ENCODE measurements at regions not wholly inside any gene's neighbourhood (a gene's known extent, or its start where the extent isn't known, plus 50 kb on each side); places are given as distances from the start of the nearest gene placed in this dataset.

GRCh38 chr11:96760815-96761214 is 371.0 kb downstream of the JRKL start:
- no peaks in the 10 kb centered on the region for H3K4me1 ChIP-seq (ENCODE audit: control insufficient read depth in 2 of 2, insufficient read depth in 2 of 2, low read length in 2 of 2)
- no peak overlapping the region for H3K9ac ChIP-seq (ENCODE audit: low read length)
- H3K4me1 Mint-ChIP-seq, result no peaks in the 10 kb centered on the region
- H3K79me2 ChIP-seq (ENCODE audit: control insufficient read depth, insufficient read depth, low read length), result no peaks in the 10 kb centered on the region
- ChIA-PET CTCF (no interaction called here), POLR2A (no interaction called here)
- no peaks in the 10 kb centered on the region for H3K27me3 Mint-ChIP-seq
- no peaks in the 10 kb centered on the region for H3K36me3 ChIP-seq (replicated peaks in 1 of 2; ENCODE audit: control extremely low read depth in 1 of 2, control insufficient read depth in 1 of 2, extremely low read depth in 1 of 2, insufficient read depth in 2 of 2, low read length in 1 of 2)
- no peak for TF ChIP-seq CTCF (IDR thresholded peaks at IDR 0.05)
- no peak for TF ChIP-seq EZH2 (IDR thresholded peaks at IDR 0.05; ENCODE audit: borderline replicate concordance, insufficient read depth, low read depth, low read length, poor library complexity, severe bottlenecking)
- no peak overlapping the region for H2AFZ ChIP-seq (ENCODE audit: insufficient read depth, low read depth, low read length, poor library complexity, severe bottlenecking)
- H3K4me3 Mint-ChIP-seq, result no peak overlapping the region
- H3K9me3 ChIP-seq (ENCODE audit: control extremely low read depth in 1 of 3, control insufficient read depth in 2 of 3, insufficient read depth in 1 of 3, low read length in 2 of 3), result peaks cover 0 to under 1% (median 0%) of the 10 kb centered on the region in 3 donors
- H3K4me3 ChIP-seq (ENCODE audit: control extremely low read depth in 1 of 5, extremely low read depth in 1 of 5, insufficient read depth in 1 of 5, low read depth in 2 of 5, low read length in 4 of 5), result no peak overlapping the region
- H3K27me3 ChIP-seq (replicated peaks in 1 of 4; ENCODE audit: control extremely low read depth in 1 of 4, control insufficient read depth in 3 of 4, insufficient read depth in 4 of 4, low read length in 3 of 4), result no peaks in the 10 kb centered on the region
- H3K27ac Mint-ChIP-seq, result no peak overlapping the region
- no peak overlapping the region for H3K4me2 ChIP-seq (replicated peaks; ENCODE audit: low read depth, low read length, poor library complexity, severe bottlenecking)
- ATAC-seq (ENCODE audit: low read depth) (no peak), DNase-seq (no peak)
- H3K27ac ChIP-seq (ENCODE audit: low read length in 2 of 2), result no peak overlapping the region
- H3K9me3 Mint-ChIP-seq (ENCODE audit: insufficient read depth), result no peaks in the 10 kb centered on the region
- intact Hi-C loops (cut with micrococcal nuclease), result no loop called here
- H4K20me1 ChIP-seq (ENCODE audit: control insufficient read depth, insufficient read depth, low read length, poor library complexity, severe bottlenecking), result no peaks in the 10 kb centered on the region

- no peaks in the 10 kb centered on the region for H3K79me2 ChIP-seq (ENCODE audit: control insufficient read depth, insufficient read depth, low read length)
- no peaks in the 10 kb centered on the region for H4K20me1 ChIP-seq (ENCODE audit: control insufficient read depth, insufficient read depth, low read length, poor library complexity, severe bottlenecking)
- intact Hi-C loops (cut with micrococcal nuclease), result no loop called here
- H2AFZ ChIP-seq (ENCODE audit: insufficient read depth, low read depth, low read length, poor library complexity, severe bottlenecking), result no peak overlapping the region
- CTCF ChIA-PET, result no interaction called here
- H3K9me3 ChIP-seq (ENCODE audit: control extremely low read depth in 1 of 3, control insufficient read depth in 2 of 3, insufficient read depth in 1 of 3, low read length in 2 of 3), result no peaks in the 10 kb centered on the region
- no peak overlapping the region for H3K4me2 ChIP-seq (replicated peaks; ENCODE audit: low read depth, low read length, poor library complexity, severe bottlenecking)
- no peaks in the 10 kb centered on the region for H3K4me1 Mint-ChIP-seq
- no peak overlapping the region for H3K4me3 Mint-ChIP-seq
- DNase-seq (no peak), ATAC-seq (ENCODE audit: low read depth) (no peak)
- POLR2A ChIA-PET, result no interaction called here
- no peak overlapping the region for H3K4me3 ChIP-seq (ENCODE audit: control extremely low read depth in 1 of 5, extremely low read depth in 1 of 5, insufficient read depth in 1 of 5, low read depth in 2 of 5, low read length in 4 of 5)
- no peak overlapping the region for H3K9ac ChIP-seq (ENCODE audit: low read length)
- H3K36me3 ChIP-seq (replicated peaks in 1 of 2; ENCODE audit: control extremely low read depth in 1 of 2, control insufficient read depth in 1 of 2, extremely low read depth in 1 of 2, insufficient read depth in 2 of 2, low read length in 1 of 2), result no peaks in the 10 kb centered on the region
- TF ChIP-seq CTCF (IDR thresholded peaks at IDR 0.05) (no peak), EZH2 (IDR thresholded peaks at IDR 0.05; ENCODE audit: borderline replicate concordance, insufficient read depth, low read depth, low read length, poor library complexity, severe bottlenecking) (no peak)
- H3K27ac ChIP-seq (ENCODE audit: low read length in 2 of 2), result no peak overlapping the region
- H3K27me3 ChIP-seq (replicated peaks in 1 of 4; ENCODE audit: control extremely low read depth in 1 of 4, control insufficient read depth in 3 of 4, insufficient read depth in 4 of 4, low read length in 3 of 4), result no peaks in the 10 kb centered on the region
- peaks cover 2% of the 10 kb centered on the region for H3K9me3 Mint-ChIP-seq (ENCODE audit: insufficient read depth)
- H3K4me1 ChIP-seq (ENCODE audit: control insufficient read depth in 2 of 2, insufficient read depth in 2 of 2, low read length in 2 of 2), result no peaks in the 10 kb centered on the region
- WGBS (ENCODE audit: insufficient coverage), result no CpG with 5 or more reads among the region's 1 CpG
- no peaks in the 10 kb centered on the region for H3K27me3 Mint-ChIP-seq
- no peak overlapping the region for H3K27ac Mint-ChIP-seq
Measured at GRCh38 chr11:96761451-96761850, 371.6 kb downstream of the JRKL start.
